ENCODE measurements at regions not wholly inside any gene's neighbourhood (a gene's known extent, or its start where the extent isn't known, plus 50 kb on each side); places are given as distances from the start of the nearest gene placed in this dataset.

- H3K4me2 ChIP-seq (replicated peaks; ENCODE audit: extremely low read depth, low read length, poor library complexity, severe bottlenecking): no peak overlapping the region
- intact Hi-C loops (cut with micrococcal nuclease): no loop called here
- no peak overlapping the region for H3K9ac ChIP-seq (ENCODE audit: insufficient read depth, low read length, poor library complexity, severe bottlenecking)
- H4K20me1 ChIP-seq (ENCODE audit: insufficient read depth, low read length): no peaks in the 10 kb centered on the region
- no peaks in the 10 kb centered on the region for H3K36me3 ChIP-seq (replicated peaks in 1 of 2; ENCODE audit: control insufficient read depth in 1 of 2, insufficient read depth in 2 of 2, low read length in 2 of 2)
- TF ChIP-seq, protein P1, sequence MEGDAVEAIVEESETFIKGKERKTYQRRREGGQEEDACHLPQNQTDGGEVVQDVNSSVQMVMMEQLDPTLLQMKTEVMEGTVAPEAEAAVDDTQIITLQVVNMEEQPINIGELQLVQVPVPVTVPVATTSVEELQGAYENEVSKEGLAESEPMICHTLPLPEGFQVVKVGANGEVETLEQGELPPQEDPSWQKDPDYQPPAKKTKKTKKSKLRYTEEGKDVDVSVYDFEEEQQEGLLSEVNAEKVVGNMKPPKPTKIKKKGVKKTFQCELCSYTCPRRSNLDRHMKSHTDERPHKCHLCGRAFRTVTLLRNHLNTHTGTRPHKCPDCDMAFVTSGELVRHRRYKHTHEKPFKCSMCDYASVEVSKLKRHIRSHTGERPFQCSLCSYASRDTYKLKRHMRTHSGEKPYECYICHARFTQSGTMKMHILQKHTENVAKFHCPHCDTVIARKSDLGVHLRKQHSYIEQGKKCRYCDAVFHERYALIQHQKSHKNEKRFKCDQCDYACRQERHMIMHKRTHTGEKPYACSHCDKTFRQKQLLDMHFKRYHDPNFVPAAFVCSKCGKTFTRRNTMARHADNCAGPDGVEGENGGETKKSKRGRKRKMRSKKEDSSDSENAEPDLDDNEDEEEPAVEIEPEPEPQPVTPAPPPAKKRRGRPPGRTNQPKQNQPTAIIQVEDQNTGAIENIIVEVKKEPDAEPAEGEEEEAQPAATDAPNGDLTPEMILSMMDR (IDR thresholded peaks at IDR 0.05): no peak
- Mint-ChIP-seq H3K4me1 (no peaks in the 10 kb centered on the region), H3K4me3 (no peak overlapping the region), H3K27me3 (ENCODE audit: low read depth in 3 of 3) (peaks cover 3 to 5% (median 5%) of the 10 kb centered on the region in 3 donors), H3K9me3 (peaks cover 0 to 2% (median 0%) of the 10 kb centered on the region in 7 donors), H3K36me3 (no peaks in the 10 kb centered on the region), H3K27ac (no peak overlapping the region)
- H3K27ac ChIP-seq (ENCODE audit: low read depth in 1 of 2, low read length in 2 of 2): no peak overlapping the region
- no peaks in the 10 kb centered on the region for H3K9me3 ChIP-seq (replicated peaks in 1 of 2; ENCODE audit: control insufficient read depth in 1 of 2, insufficient read depth in 1 of 2, low read length in 2 of 2)
- no peaks in the 10 kb centered on the region for H3K4me1 ChIP-seq (ENCODE audit: control insufficient read depth in 1 of 2, insufficient read depth in 2 of 2, low read length in 2 of 2)
- no peaks in the 10 kb centered on the region for H3K27me3 ChIP-seq (ENCODE audit: control insufficient read depth in 2 of 2, insufficient read depth in 2 of 2, low read length in 2 of 2)
- no peak for DNase-seq
- H2AFZ ChIP-seq (ENCODE audit: insufficient read depth, low read depth, low read length, poor library complexity, severe bottlenecking): no peak overlapping the region
- WGBS (ENCODE audit: insufficient coverage): 92% methylated on average over 2 of the region's 4 CpGs
- H3K4me3 ChIP-seq (replicated peaks in 1 of 3; ENCODE audit: low read depth in 2 of 3, low read length in 3 of 3): no peak overlapping the region
- H3K79me2 ChIP-seq (ENCODE audit: insufficient read depth, low read length): no peaks in the 10 kb centered on the region
Measured at GRCh38 chr10:44822966-44823365, 88.2 kb upstream of the TMEM72 start.

DNA sequence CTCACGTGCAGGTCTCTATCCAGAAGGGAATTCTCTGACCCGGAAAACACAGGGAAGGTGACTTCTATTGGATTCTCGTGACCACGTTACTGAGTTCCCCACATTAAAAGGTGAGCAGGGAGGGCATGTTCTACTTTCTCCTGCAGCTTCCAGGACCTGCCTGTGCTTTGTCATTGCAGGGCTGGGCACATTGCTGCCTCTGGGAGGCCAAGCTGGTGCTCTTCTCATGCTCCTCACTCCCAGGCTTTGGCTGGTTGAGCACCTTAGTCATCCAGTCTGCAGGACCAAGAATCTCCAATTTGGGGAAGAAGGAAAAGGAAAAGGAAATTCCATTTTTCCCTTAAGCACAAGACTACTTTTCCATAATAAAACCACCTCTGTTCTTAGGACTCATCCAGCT is 86.5 kb upstream of the TMEM72 start:
- Histone ChIP-seq H3K27me3 (ENCODE audit: control insufficient read depth in 2 of 2, insufficient read depth in 2 of 2, low read length in 2 of 2) (no peaks in the 10 kb centered on the region), H3K4me1 (ENCODE audit: control insufficient read depth in 1 of 2, insufficient read depth in 2 of 2, low read length in 2 of 2) (no peaks in the 10 kb centered on the region), H4K20me1 (ENCODE audit: insufficient read depth, low read length) (no peaks in the 10 kb centered on the region), H3K4me2 (replicated peaks; ENCODE audit: extremely low read depth, low read length, poor library complexity, severe bottlenecking) (no peak overlapping the region), H3K9ac (ENCODE audit: insufficient read depth, low read length, poor library complexity, severe bottlenecking) (no peak overlapping the region), H3K36me3 (replicated peaks in 1 of 2; ENCODE audit: control insufficient read depth in 1 of 2, insufficient read depth in 2 of 2, low read length in 2 of 2) (no peaks in the 10 kb centered on the region), H3K79me2 (ENCODE audit: insufficient read depth, low read length) (no peaks in the 10 kb centered on the region), H3K4me3 (replicated peaks in 1 of 3; ENCODE audit: low read depth in 2 of 3, low read length in 3 of 3) (no peak overlapping the region), H3K9me3 (replicated peaks in 1 of 2; ENCODE audit: control insufficient read depth in 1 of 2, insufficient read depth in 1 of 2, low read length in 2 of 2) (no peaks in the 10 kb centered on the region), H3K27ac (ENCODE audit: low read depth in 1 of 2, low read length in 2 of 2) (no peak overlapping the region), H2AFZ (ENCODE audit: insufficient read depth, low read depth, low read length, poor library complexity, severe bottlenecking) (no peak overlapping the region)
- Mint-ChIP-seq H3K27ac (peak overlapping the region in 1 of 7 donors; percentile 28), H3K36me3 (no peaks in the 10 kb centered on the region), H3K27me3 (ENCODE audit: low read depth in 3 of 3) (peaks cover 1 to 5% (median 5%) of the 10 kb centered on the region in 3 donors), H3K4me3 (no peak overlapping the region), H3K9me3 (peaks cover 0 to 2% (median 0%) of the 10 kb centered on the region in 7 donors), H3K4me1 (no peaks in the 10 kb centered on the region)
- DNase-seq: no peak
- WGBS (ENCODE audit: insufficient coverage): 86% methylated on average over 4 of the region's 4 CpGs
- intact Hi-C loops (cut with micrococcal nuclease): no loop called here
- TF ChIP-seq, protein P1 (IDR thresholded peaks at IDR 0.05): no peak

All from CD14-positive monocyte (primary cell).